Upper lobe of left lung (tissue), 4 donors: ENCODE measurements at regions not wholly inside any gene's neighbourhood (a gene's known extent, or its start where the extent isn't known, plus 50 kb on each side); places are given as distances from the start of the nearest gene placed in this dataset.

Source experiments
- CTCF ChIP-seq, 6 experiments: fragments of 450-650 bp in 4 of 6; fragments of 200-600 bp in 2 of 6; sonication (generic) in 2 of 6; IDR thresholded peaks; one replicate each; pipeline ENCODE4 v1.5.1; 2016 to 2019; ENCODE audit warnings: antibody characterized with exemption in 6 of 6
- POLR2A ChIP-seq, 4 donors: fragments of 450-650 bp; IDR thresholded peaks; one replicate each; pipeline ENCODE4 v1.5.1; 2016 to 2017; ENCODE audit warnings: antibody characterized with exemption in 4 of 4, mild to moderate bottlenecking in 2 of 4

- no peak for TF ChIP-seq CTCF (IDR thresholded peaks at IDR 0.05)
- no peak for TF ChIP-seq POLR2A (IDR thresholded peaks at IDR 0.05)
Measured at GRCh38 chr9:26458054-26458453, 434.5 kb downstream of the CAAP1 start.
